ENCODE measurements at regions not wholly inside any gene's neighbourhood (a gene's known extent, or its start where the extent isn't known, plus 50 kb on each side); places are given as distances from the start of the nearest gene placed in this dataset.

DNA sequence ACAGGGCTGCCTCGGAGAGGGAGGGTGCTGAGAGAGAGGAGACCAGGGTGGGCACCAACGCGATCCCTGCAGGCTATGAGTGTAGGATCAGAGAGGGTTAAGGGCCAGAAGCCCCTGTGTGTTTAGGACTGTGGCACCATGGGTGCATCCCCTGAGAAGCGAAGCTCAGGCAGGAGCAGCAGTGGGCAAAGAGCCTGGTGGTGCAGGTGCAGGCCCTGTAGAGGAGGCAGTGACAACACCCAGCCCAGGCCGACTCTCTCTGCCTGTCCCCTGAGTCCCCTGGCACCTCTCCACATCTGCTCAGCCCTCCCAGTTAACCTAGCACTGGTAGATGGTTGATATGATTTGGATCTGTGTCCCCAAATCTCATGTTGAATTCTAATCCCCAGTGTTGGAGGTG, 139.8 kb downstream of the RNF152 start:
- Histone ChIP-seq H3K79me2 (ENCODE audit: insufficient read depth) (no peaks in the 10 kb centered on the region), H3K27ac (ENCODE audit: low read depth in 2 of 2, low read length in 1 of 2) (no peak overlapping the region), H4K20me1 (ENCODE audit: insufficient read depth) (no peaks in the 10 kb centered on the region), H3K27me3 (ENCODE audit: insufficient read depth) (no peaks in the 10 kb centered on the region), H3K36me3 (replicated peaks in 1 of 2; ENCODE audit: control insufficient read depth in 1 of 2, insufficient read depth in 2 of 2, low read length in 1 of 2) (no peaks in the 10 kb centered on the region), H3K4me1 (ENCODE audit: control insufficient read depth in 1 of 2, insufficient read depth in 2 of 2, low read depth in 1 of 2, low read length in 1 of 2) (peaks cover 0 to 3% of the 10 kb centered on the region in 2 experiments; a peak in 1 of 4 replicates), H3K9me3 (no peaks in the 10 kb centered on the region), H3F3A (replicated peaks; ENCODE audit: insufficient read depth) (no peaks in the 10 kb centered on the region), H3K4me3 (ENCODE audit: low read depth in 2 of 2, low read length in 1 of 2) (no peak overlapping the region), H3K9me2 (no peaks in the 10 kb centered on the region), H3K4me2 (no peak overlapping the region), H3K9ac (no peak overlapping the region), H2AFZ (ENCODE audit: low read depth) (no peak overlapping the region)
- TF ChIP-seq TAF1 (IDR thresholded peaks at IDR 0.05; ENCODE audit: borderline replicate concordance, low read depth, low read length) = no peak
- no peak for TF ChIP-seq SIN3A (IDR thresholded peaks at IDR 0.05; ENCODE audit: borderline replicate concordance, low read depth, low read length)
- TF ChIP-seq TCF12 (IDR thresholded peaks at IDR 0.05) = no peak
- TF ChIP-seq FOXJ3 (CRISPR knock-in tag; IDR thresholded peaks at IDR 0.05) = no peak
- no peak for TF ChIP-seq FOXM1 (IDR thresholded peaks at IDR 0.05; ENCODE audit: low read depth)
- TF ChIP-seq, protein P1, sequence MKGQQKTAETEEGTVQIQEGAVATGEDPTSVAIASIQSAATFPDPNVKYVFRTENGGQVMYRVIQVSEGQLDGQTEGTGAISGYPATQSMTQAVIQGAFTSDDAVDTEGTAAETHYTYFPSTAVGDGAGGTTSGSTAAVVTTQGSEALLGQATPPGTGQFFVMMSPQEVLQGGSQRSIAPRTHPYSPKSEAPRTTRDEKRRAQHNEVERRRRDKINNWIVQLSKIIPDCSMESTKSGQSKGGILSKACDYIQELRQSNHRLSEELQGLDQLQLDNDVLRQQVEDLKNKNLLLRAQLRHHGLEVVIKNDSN (IDR thresholded peaks at IDR 0.05; ENCODE audit: borderline replicate concordance, low read depth) = no peak
- no peak for TF ChIP-seq JUND (IDR thresholded peaks at IDR 0.05)
- TF ChIP-seq, protein P2, sequence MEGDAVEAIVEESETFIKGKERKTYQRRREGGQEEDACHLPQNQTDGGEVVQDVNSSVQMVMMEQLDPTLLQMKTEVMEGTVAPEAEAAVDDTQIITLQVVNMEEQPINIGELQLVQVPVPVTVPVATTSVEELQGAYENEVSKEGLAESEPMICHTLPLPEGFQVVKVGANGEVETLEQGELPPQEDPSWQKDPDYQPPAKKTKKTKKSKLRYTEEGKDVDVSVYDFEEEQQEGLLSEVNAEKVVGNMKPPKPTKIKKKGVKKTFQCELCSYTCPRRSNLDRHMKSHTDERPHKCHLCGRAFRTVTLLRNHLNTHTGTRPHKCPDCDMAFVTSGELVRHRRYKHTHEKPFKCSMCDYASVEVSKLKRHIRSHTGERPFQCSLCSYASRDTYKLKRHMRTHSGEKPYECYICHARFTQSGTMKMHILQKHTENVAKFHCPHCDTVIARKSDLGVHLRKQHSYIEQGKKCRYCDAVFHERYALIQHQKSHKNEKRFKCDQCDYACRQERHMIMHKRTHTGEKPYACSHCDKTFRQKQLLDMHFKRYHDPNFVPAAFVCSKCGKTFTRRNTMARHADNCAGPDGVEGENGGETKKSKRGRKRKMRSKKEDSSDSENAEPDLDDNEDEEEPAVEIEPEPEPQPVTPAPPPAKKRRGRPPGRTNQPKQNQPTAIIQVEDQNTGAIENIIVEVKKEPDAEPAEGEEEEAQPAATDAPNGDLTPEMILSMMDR (IDR thresholded peaks at IDR 0.05) = no peak
- TF ChIP-seq POLR2AphosphoS5 (IDR thresholded peaks at IDR 0.05; ENCODE audit: low read depth, low read length) = no peak
- no peak for TF ChIP-seq SMC3 (IDR thresholded peaks at IDR 0.05; ENCODE audit: low read depth, low read length)
- TF ChIP-seq FOSL2 (IDR thresholded peaks at IDR 0.05; ENCODE audit: borderline replicate concordance, low read depth) = no peak
- TF ChIP-seq, protein P3, sequence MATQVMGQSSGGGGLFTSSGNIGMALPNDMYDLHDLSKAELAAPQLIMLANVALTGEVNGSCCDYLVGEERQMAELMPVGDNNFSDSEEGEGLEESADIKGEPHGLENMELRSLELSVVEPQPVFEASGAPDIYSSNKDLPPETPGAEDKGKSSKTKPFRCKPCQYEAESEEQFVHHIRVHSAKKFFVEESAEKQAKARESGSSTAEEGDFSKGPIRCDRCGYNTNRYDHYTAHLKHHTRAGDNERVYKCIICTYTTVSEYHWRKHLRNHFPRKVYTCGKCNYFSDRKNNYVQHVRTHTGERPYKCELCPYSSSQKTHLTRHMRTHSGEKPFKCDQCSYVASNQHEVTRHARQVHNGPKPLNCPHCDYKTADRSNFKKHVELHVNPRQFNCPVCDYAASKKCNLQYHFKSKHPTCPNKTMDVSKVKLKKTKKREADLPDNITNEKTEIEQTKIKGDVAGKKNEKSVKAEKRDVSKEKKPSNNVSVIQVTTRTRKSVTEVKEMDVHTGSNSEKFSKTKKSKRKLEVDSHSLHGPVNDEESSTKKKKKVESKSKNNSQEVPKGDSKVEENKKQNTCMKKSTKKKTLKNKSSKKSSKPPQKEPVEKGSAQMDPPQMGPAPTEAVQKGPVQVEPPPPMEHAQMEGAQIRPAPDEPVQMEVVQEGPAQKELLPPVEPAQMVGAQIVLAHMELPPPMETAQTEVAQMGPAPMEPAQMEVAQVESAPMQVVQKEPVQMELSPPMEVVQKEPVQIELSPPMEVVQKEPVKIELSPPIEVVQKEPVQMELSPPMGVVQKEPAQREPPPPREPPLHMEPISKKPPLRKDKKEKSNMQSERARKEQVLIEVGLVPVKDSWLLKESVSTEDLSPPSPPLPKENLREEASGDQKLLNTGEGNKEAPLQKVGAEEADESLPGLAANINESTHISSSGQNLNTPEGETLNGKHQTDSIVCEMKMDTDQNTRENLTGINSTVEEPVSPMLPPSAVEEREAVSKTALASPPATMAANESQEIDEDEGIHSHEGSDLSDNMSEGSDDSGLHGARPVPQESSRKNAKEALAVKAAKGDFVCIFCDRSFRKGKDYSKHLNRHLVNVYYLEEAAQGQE (IDR thresholded peaks at IDR 0.05; ENCODE audit: low read depth, low read length) = no peak
- TF ChIP-seq MEF2A (IDR thresholded peaks at IDR 0.05; ENCODE audit: borderline replicate concordance, low read depth) = no peak
- TF ChIP-seq EP300 (IDR thresholded peaks at IDR 0.05; ENCODE audit: borderline replicate concordance in 1 of 2, low read depth in 1 of 2, low read length in 1 of 2) = no peak
- TF ChIP-seq RFX5 (IDR thresholded peaks at IDR 0.05; ENCODE audit: low read length) = no peak
- DNase-seq = no peak
- ChIA-PET POLR2A (no interaction called here), CTCF (no interaction called here)
- 56% methylated on average over 5 of the region's 5 CpGs for WGBS (ENCODE audit: low lambda C conversion rate)

Measured in SK-N-SH (cell line).